ENCODE measurements at regions not wholly inside any gene's neighbourhood (a gene's known extent, or its start where the extent isn't known, plus 50 kb on each side); places are given as distances from the start of the nearest gene placed in this dataset.

DNA sequence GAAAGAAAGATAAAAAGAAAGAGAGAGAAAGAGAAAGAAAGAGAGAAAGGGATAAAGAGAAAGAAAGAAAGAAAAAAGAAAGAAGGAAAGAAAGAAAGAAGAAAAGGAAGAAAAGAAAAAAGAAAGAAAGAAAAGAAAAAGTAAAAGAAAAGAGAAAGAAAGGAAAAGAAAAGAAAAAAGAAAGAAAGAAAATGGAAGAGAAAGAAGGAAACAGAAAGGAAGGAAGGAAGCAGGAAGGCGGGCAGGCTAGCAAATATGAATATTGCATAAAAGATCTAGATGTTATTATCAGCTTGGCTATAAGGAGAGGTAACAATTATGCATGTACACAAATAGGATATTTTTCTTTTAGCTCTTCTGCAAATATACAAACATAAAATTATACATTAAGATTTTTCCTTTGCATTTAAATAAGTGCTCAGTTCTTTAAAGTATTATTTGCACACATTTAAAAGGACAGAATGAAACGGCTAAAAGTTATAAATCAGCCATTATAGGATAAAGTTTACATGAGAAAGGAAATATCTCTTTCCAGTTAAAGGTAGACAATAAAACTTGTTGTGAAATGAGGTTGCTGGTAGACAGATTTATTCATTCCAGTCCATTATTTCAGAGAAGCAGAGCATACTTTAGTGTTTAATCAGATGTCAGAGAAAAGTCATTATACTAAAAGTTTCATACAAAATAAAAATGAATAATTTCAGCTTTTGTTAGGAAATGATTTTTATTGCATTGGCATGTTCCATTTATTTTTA is 511.4 kb downstream of the KCNJ3 start:
- no peak for TF ChIP-seq POLR2A (IDR thresholded peaks at IDR 0.05)
- TF ChIP-seq, protein P1, sequence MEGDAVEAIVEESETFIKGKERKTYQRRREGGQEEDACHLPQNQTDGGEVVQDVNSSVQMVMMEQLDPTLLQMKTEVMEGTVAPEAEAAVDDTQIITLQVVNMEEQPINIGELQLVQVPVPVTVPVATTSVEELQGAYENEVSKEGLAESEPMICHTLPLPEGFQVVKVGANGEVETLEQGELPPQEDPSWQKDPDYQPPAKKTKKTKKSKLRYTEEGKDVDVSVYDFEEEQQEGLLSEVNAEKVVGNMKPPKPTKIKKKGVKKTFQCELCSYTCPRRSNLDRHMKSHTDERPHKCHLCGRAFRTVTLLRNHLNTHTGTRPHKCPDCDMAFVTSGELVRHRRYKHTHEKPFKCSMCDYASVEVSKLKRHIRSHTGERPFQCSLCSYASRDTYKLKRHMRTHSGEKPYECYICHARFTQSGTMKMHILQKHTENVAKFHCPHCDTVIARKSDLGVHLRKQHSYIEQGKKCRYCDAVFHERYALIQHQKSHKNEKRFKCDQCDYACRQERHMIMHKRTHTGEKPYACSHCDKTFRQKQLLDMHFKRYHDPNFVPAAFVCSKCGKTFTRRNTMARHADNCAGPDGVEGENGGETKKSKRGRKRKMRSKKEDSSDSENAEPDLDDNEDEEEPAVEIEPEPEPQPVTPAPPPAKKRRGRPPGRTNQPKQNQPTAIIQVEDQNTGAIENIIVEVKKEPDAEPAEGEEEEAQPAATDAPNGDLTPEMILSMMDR (IDR thresholded peaks at IDR 0.05): no peak

Measured in Peyer's patch (tissue), 4 donors.